T-helper 1 cell treated with Interleukin-12 subunit alpha and Interleukin-12 subunit beta and Interleukin-4 antibody, amounts not matched to agents 30 μg/mL and 1 μg/mL, for 36 hours (primary cell): ENCODE measurements at regions not wholly inside any gene's neighbourhood (a gene's known extent, or its start where the extent isn't known, plus 50 kb on each side); places are given as distances from the start of the nearest gene placed in this dataset.
"Not testable (repeated sequence)": the region's sequence is repeated elsewhere in the genome, so short reads cannot be mapped to it uniquely, and the experiment has no call there.

Experiments used
- H3K27ac Mint-ChIP-seq: one replicate; pipeline ENCODE4 v1.8.0; 2021; ENCODE audit warnings: mild to moderate bottlenecking, mixed read lengths
- H3K27me3 Mint-ChIP-seq: one replicate; pipeline ENCODE4 v1.8.0; 2021; ENCODE audit warnings: low read depth, mixed read lengths
- H3K36me3 Mint-ChIP-seq: one replicate; pipeline ENCODE4 v1.8.0; 2021; ENCODE audit warnings: low read depth, mixed read lengths
- H3K4me1 Mint-ChIP-seq: one replicate; pipeline ENCODE4 v1.8.0; 2021; ENCODE audit warnings: low read depth, mixed read lengths
- H3K4me3 Mint-ChIP-seq: one replicate; pipeline ENCODE4 v1.8.0; 2021; ENCODE audit warnings: mild to moderate bottlenecking, moderate library complexity, mixed read lengths
- H3K9me3 Mint-ChIP-seq: one replicate; pipeline ENCODE4 v1.8.0; 2021; ENCODE audit warnings: mixed read lengths

DNA sequence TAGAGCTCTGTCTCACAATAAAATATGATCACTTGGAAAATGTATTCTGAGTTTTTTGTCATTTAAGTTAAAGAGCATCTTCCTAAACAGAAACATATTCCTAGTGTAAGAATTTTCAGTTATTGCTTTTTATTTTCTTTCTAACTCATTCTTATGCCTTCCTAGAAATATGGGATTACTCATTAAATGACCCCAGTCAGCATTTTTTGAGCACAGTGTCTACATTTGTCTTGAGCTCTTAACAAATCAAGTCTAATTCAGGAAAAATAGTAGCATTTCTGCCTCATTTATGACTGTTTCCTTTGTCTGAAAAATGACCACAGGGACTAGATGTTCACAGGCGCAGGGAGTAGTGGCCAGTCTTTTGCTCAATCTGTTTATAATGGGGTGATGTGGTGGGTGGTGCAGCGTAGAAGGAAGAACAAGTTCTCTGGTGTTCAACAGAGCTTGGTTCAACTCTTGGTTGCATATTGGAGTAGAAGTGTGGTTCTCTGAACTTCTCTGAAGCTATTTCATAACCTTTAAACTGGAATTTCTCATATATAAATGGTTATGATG lies 267.1 kb downstream of the CYRIA start:
- no peaks in the 10 kb centered on the region for H3K4me1 Mint-ChIP-seq
- H3K36me3 Mint-ChIP-seq, result no peaks in the 10 kb centered on the region
- H3K27me3 Mint-ChIP-seq, result no peaks in the 10 kb centered on the region

DNA sequence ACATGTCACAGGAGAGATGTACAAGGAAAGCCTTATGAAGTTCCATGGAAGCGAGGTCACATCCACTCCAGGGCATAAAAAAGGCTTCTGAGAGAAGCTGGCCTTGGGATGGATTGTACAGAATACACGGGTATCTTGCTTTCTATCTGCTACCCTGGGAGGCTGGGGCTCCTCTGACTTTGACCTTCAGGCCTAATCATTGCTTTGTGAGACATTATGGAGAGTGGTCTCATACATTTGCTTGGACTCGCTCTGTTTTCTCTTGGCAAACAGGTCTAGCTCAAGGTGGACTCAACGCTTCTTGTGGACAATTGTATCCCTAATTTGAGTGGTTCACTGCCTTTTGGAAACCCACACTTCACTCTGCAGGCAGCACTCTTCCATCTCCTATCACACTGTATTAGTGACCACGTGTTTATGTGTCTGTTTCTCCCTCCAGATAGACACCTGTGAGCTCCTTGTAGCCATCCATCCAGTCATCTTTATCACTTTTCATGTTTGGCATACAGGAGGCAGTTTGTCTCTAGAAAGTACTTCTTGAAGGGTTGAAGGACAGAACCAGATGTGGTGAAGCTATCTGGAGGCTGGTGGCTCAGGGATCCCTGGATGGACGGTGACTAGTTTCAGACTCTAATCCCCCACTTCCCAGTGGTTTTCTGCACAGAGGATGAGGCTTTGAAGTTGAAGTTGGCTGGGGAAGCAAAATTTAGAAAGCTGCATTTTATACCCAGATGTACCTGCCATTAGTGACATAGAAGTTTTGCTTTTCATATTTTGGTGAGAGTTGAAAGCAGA lies 267.8 kb downstream of the CYRIA start:
- Mint-ChIP-seq H3K4me1 (no peaks in the 10 kb centered on the region), H3K27me3 (no peaks in the 10 kb centered on the region), H3K4me3 (no peak overlapping the region), H3K36me3 (no peaks in the 10 kb centered on the region), H3K27ac (no peak overlapping the region), H3K9me3 (no peaks in the 10 kb centered on the region)

More for the DNA sequence above, 267.1 kb downstream of the CYRIA start:
- H3K4me3 Mint-ChIP-seq, result no peak overlapping the region
- no peaks in the 10 kb centered on the region for H3K9me3 Mint-ChIP-seq
- H3K27ac Mint-ChIP-seq, result no peak overlapping the region

DNA sequence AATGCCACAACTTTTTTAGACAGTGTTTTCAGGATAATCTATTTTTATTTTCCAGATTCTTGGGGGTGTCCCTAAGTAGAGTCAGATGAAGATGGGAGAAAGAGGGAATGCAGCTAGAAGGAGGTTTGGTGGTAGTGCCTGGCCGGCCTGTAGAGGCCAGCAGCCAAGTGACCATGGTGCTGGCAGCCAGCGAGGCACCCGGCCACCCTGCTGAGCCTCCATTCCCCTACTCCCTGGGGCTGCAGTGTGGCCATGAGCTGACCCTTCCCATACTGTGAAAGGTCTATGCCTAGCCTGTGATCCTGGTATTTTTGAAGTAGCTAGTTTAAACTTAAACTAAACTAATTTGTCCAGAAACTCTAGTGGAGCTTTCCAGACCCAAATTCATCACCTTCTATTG lies 268.6 kb downstream of the CYRIA start:
- H3K4me1 Mint-ChIP-seq, result no peaks in the 10 kb centered on the region
- H3K27ac Mint-ChIP-seq, result no peak overlapping the region
- H3K4me3 Mint-ChIP-seq, result no peak overlapping the region
- H3K9me3 Mint-ChIP-seq, result no peaks in the 10 kb centered on the region
- no peaks in the 10 kb centered on the region for H3K27me3 Mint-ChIP-seq
- no peaks in the 10 kb centered on the region for H3K36me3 Mint-ChIP-seq

DNA sequence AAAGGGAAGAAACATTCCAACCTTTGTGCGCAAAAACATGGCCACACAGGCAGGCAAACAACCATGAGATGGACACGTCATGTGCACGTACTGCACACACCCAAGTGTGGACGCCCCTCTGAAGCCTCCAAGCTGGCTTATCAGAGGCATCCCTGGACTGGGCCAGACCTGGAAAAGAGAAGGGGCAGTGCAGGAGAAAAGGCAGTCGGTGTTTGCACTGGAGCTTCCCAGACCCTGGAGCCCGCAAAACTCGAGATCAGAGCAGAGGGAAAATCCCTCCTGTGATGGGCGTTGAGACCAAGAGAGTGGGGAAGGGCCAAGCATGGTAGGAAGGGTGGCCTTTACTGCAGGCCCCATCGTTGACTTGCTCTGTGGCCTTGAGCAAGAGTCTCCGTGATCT lies 269.5 kb downstream of the CYRIA start:
- no peak overlapping the region for H3K4me3 Mint-ChIP-seq
- H3K27me3 Mint-ChIP-seq, result no peaks in the 10 kb centered on the region
- no peaks in the 10 kb centered on the region for H3K36me3 Mint-ChIP-seq
- no peaks in the 10 kb centered on the region for H3K9me3 Mint-ChIP-seq
- H3K27ac Mint-ChIP-seq, result no peak overlapping the region
- H3K4me1 Mint-ChIP-seq, result no peaks in the 10 kb centered on the region

DNA sequence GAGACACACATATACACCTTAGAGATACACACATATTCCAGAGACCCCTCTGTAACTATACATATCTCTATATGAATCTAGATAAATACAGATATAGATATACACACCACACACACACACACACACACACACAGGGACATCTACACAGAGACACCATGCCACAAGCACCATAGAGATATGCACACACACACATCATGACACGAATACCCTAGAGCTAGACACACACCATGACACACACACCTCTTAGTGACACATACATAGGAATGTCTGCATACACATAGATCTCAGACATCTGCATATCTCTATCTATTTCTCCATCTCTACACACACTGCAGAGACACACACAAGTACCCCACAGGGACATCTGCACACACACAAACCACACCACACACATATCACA lies 270.0 kb downstream of the CYRIA start:
- no peaks in the 10 kb centered on the region for H3K4me1 Mint-ChIP-seq
- H3K27ac Mint-ChIP-seq, result no peak overlapping the region
- H3K27me3 Mint-ChIP-seq, result no peaks in the 10 kb centered on the region
- no peak overlapping the region for H3K4me3 Mint-ChIP-seq
- H3K36me3 Mint-ChIP-seq, result no peaks in the 10 kb centered on the region
- H3K9me3 Mint-ChIP-seq, result no peaks in the 10 kb centered on the region

DNA sequence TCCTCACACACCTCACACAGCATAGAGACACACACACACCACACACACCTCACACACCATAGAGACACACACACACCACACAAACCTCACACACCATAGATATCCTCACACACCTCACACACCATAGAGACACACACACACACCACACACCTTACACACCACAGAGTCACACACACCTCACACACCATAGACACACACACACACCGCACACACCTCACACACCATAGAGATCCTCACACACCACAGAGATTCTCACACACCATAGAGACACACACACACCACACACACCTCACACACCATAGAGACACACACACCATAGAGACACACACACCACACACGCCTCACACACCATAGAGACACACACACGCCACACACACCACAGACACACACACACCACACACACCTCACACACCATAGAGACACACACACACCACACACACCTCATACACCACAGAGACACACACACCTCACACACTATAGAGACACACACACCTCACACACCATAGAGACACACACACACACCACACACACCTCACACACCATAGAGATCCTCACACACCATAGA lies 270.6 kb downstream of the CYRIA start:
- no peak overlapping the region for H3K4me3 Mint-ChIP-seq
- H3K9me3 Mint-ChIP-seq, result no peaks in the 10 kb centered on the region
- H3K36me3 Mint-ChIP-seq, result no peaks in the 10 kb centered on the region
- H3K27ac Mint-ChIP-seq, result no peak overlapping the region
- no peaks in the 10 kb centered on the region for H3K4me1 Mint-ChIP-seq
- H3K27me3 Mint-ChIP-seq, result no peaks in the 10 kb centered on the region

DNA sequence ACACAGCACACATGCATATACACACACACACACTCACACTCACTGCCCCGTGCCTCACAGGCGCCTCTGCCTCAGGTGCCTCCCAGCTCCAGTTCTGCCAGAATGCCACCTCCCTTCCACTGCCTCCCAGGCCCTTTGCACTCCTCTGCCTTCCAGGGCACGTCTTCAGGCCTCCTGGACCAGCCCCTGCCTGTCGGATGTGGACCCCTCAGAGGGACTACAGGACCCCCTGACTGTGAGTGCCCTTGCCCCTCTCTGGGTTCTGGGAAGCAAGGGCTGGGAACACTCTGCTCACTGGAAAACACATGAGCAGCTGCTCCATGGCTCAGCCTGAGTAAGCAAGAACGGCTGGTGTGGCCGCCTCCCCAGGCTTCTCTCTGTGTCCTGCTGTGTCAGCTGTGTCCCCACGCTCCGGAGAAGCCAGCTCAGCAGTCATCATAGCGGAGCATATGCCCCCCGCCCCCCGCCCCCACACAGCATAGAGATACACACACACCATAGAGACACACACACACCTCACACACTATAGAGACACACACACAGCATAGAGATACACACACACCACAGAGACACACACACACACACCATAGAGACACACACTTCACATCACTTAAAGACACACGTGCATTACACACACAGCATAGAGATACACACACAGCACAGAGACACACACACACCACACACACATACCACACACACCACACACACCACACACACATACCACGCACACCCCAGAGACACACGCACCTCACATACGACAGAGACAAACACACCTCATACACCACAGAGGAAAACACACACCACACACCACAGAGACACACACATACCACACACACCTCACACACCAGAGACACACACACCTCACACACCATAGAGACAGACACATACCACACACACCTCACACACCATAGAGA lies 271.3 kb downstream of the CYRIA start:
- Mint-ChIP-seq H3K27ac (no peak overlapping the region), H3K4me1 (no peaks in the 10 kb centered on the region), H3K9me3 (no peaks in the 10 kb centered on the region), H3K4me3 (no peak overlapping the region), H3K27me3 (no peaks in the 10 kb centered on the region), H3K36me3 (no peaks in the 10 kb centered on the region)

DNA sequence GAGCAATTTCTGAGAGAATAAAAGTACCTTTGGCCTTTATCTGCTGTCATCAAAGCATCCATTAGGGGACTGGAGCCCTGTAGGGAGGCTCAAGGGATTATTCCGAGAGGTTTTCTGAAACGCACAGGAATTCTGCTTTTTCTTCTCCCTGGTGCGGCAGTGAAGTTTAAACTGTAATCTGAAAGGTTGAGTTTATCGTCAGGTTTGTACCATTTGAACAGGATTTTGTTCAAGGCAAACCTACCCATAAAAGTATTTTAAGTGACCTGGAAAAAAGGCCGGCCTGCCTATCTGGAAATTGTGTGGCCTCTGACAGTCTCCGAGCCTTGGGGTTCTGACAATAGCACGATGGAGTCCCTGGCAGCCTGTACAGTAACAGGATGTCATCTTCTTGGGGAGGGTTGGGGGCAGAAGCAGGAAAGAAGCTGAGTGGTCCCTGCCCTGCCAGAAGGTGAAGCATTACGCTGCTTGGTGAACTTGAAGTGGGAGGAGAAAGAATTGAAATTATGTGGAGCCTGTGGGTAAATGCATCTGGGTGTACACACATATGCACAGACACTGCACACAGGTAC lies 272.0 kb downstream of the CYRIA start:
- no peaks in the 10 kb centered on the region for H3K27me3 Mint-ChIP-seq
- no peaks in the 10 kb centered on the region for H3K36me3 Mint-ChIP-seq
- no peaks in the 10 kb centered on the region for H3K4me1 Mint-ChIP-seq
- no peak overlapping the region for H3K4me3 Mint-ChIP-seq
- no peak overlapping the region for H3K27ac Mint-ChIP-seq
- H3K9me3 Mint-ChIP-seq, result no peaks in the 10 kb centered on the region

DNA sequence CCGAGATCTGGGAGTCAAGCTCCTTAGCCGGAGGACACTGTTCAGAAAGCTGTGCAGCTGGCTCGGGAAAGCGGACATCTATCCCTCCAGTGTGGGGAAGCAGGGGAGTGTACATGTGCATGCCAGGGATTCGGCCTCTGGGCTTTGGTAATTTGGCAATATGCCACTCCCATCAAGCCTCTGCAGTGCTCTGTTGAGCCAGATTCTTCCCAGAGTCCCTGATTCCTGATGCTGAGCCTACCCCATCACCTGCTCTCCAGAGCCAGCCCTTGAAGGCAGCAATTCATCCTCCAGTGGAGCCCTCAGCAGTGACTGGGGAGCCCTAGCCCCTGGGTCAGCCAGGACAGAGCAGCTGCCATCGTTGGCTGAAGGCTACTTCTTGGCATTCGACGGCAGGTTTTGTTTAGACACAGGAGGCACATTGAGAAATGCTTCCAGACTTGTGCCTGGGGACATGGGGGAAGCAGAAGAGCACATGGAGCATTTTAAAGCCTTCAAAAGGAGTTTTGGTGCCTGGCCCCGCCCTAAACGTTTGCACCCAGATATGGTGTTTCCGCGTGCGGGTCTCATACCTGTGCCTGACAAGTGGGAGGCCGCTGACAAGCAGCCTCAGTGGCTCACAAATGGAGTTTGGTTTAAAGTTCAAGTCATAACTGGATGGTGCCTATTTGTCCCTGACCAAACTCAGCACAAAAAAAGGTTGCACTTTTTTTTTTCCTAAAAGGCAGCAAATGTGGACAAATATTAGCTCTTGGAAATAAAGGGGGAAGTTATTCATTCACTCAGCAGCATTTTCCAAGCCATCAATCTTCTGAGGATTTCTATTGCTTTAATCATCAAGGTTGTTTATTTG lies 272.8 kb downstream of the CYRIA start:
- Mint-ChIP-seq H3K27ac (no peak overlapping the region), H3K9me3 (no peaks in the 10 kb centered on the region), H3K4me1 (no peaks in the 10 kb centered on the region), H3K36me3 (no peaks in the 10 kb centered on the region), H3K4me3 (no peak overlapping the region), H3K27me3 (no peaks in the 10 kb centered on the region)

DNA sequence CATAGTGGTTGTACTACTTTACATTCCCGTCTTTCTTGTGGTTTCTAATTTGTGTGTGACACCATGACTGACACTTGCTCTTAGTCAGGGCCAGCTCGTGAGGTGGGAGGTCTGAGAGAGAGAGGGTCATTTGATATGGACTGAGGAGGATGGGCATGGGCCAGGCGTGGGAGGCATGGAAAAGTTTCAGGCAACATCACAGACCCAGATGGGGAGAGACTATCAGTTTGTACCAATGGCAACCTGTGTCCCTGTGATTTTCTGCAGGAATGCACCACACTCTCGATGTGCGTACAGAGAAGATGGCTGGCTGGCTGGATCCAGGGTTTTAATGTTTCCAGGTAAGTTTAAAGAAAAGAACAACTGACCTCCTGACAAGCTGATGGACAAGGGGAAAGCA lies 273.6 kb downstream of the CYRIA start:
- Mint-ChIP-seq H3K36me3 (no peaks in the 10 kb centered on the region), H3K9me3 (no peaks in the 10 kb centered on the region), H3K27ac (no peak overlapping the region), H3K4me1 (no peaks in the 10 kb centered on the region), H3K4me3 (no peak overlapping the region), H3K27me3 (no peaks in the 10 kb centered on the region)

DNA sequence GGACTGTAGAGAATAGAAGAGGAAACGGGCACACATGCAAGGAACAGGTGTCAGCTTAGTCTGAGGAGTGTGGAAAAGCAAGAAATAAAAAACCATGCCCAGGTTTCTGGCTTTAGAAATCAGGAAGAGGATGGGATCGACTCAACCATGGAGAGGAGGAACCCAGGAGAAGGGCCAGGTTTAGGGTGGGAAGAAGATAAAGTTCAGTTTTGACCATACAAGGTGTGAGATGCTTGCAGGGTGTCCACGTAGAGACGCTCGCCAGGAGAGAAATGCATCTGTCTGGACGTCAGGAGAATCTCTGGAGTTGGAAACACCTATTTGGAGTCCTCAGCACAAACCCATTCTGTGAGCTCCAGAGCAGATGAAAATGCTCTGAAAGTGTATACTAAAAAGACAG lies 275.1 kb downstream of the CYRIA start:
- no peaks in the 10 kb centered on the region for H3K36me3 Mint-ChIP-seq
- no peaks in the 10 kb centered on the region for H3K4me1 Mint-ChIP-seq
- no peak overlapping the region for H3K27ac Mint-ChIP-seq
- no peaks in the 10 kb centered on the region for H3K27me3 Mint-ChIP-seq
- H3K4me3 Mint-ChIP-seq, result no peak overlapping the region
- H3K9me3 Mint-ChIP-seq, result no peaks in the 10 kb centered on the region

DNA sequence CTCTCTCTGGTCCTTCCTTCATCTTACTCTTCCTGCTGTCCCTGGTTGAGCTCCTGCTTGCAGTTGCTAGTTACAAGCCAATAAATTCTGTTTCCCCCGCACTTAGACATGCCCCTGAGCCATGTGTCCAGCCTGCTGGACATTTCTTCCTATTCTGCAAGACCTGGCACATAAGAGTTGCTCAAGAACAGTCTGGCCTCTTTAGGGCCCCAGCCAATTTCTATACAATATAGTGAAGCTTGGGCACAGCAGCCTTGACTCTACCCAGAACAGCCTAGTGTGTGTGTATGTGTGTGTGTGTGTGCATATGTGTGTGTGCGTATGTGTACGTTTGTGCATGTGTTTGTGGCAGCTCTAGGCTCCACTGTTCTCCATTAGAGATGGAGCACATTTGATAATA lies 276.0 kb downstream of the CYRIA start:
- Mint-ChIP-seq H3K36me3 (no peaks in the 10 kb centered on the region), H3K4me3 (no peak overlapping the region), H3K9me3 (no peaks in the 10 kb centered on the region), H3K27ac (no peak overlapping the region), H3K27me3 (no peaks in the 10 kb centered on the region), H3K4me1 (no peaks in the 10 kb centered on the region)

DNA sequence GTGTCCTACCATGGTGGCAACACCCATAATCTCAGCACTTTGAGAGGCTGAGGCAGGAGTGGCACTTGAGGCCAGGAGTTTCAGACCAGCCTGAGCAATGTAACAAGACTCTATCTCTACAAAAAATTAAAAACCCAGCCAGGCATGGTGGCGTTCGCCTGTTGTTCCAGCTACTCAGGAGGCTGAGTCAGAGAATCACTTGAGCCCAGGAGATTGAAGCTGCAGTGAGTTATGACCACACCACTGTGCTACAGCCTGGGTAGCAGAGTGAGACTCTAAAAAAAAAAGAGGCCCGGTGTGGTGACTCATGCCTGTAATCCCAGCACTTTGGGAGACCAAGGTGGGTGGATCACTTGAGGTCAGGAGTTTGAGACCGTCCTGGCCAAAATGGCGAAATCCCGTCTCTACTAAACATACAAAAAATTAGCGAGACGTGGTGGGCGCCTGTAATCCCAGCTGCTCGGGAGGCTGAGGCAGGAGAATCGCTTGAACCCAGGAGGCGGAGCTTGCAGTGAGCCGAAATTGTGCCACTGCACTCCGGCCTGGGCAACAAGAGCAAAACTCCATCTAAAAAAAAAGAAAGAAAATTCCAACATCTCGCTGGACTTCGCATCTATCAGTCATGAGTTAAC lies 277.3 kb downstream of the CYRIA start:
- not testable (repeated sequence) for H3K9me3 Mint-ChIP-seq, H3K36me3 Mint-ChIP-seq, H3K27me3 Mint-ChIP-seq, H3K4me3 Mint-ChIP-seq, H3K4me1 Mint-ChIP-seq, H3K27ac Mint-ChIP-seq
